A673 (cell line): ENCODE measurements at regions not wholly inside any gene's neighbourhood (a gene's known extent, or its start where the extent isn't known, plus 50 kb on each side); places are given as distances from the start of the nearest gene placed in this dataset.

ENCODE experiments used
- BruUV-seq: library from RNA; stranded (reverse); fragments of 400-500 nt; replicated peaks from 2 replicates; lab custom pipeline; 2021; lab: Mats Ljungman, UMichigan
- CTCF ChIA-PET: fragments of 300-600 bp; sonication (Branson Sonifier 250); formaldehyde crosslinking; loops from one replicate; lab custom pipeline; 2022; ENCODE audit warnings: antibody characterized with exemption; lab: Charles Lee
- POLR2A ChIA-PET: fragments of 300-600 bp; sonication (Branson Sonifier 250); formaldehyde crosslinking; loops from one replicate; lab custom pipeline; 2022; ENCODE audit warnings: antibody characterized with exemption; ENCODE audit not compliant: low non-redundant PET; lab: Charles Lee
- DNase-seq: peaks from one replicate; pipeline ENCODE4 v3.0.0-alpha.2; 2015; ENCODE audit warnings: low spot score
- H3K27ac ChIP-seq: fragments of 200-600 bp; sonication (generic); 2 replicates; pipeline ENCODE4 v1.5.1; 2016; ENCODE audit warnings: mixed run types, low read depth, mild to moderate bottlenecking, mixed read lengths, antibody characterized with exemption, low read length; ENCODE audit not compliant: poor library complexity, severe bottlenecking
- H3K27me3 ChIP-seq: fragments of 200-600 bp; sonication (generic); replicated peaks from 2 replicates; pipeline ENCODE4 v1.6.1; 2017; ENCODE audit warnings: mixed run types, low read depth, mild to moderate bottlenecking, mixed read lengths, antibody characterized with exemption, low read length; ENCODE audit not compliant: insufficient read depth, poor library complexity
- H3K36me3 ChIP-seq: fragments of 200-600 bp; sonication (generic); 2 replicates; pipeline ENCODE4 v1.6.1; 2016; ENCODE audit warnings: mixed run types, mild to moderate bottlenecking, mixed read lengths, antibody characterized with exemption, low read length; ENCODE audit not compliant: insufficient read depth, poor library complexity, severe bottlenecking
- H3K4me1 ChIP-seq: fragments of 200-600 bp; sonication (generic); 2 replicates; pipeline ENCODE4 v1.6.1; 2017; ENCODE audit warnings: mixed run types, mild to moderate bottlenecking, mixed read lengths, antibody characterized with exemption, low read length; ENCODE audit not compliant: insufficient read depth, poor library complexity, severe bottlenecking
- H3K4me3 ChIP-seq: fragments of 200-600 bp; sonication (generic); 2 replicates; pipeline ENCODE4 v1.5.1; 2016; ENCODE audit warnings: low read depth, mixed run types, mild to moderate bottlenecking, mixed read lengths, low read length; ENCODE audit not compliant: poor library complexity, severe bottlenecking
- H3K9me3 ChIP-seq: fragments of 200-600 bp; sonication (generic); 2 replicates; pipeline ENCODE4 v1.6.1; 2016; ENCODE audit warnings: mixed run types, low read depth, mild to moderate bottlenecking, mixed read lengths, antibody characterized with exemption, low read length; ENCODE audit not compliant: poor library complexity, severe bottlenecking
- CTCF ChIP-seq: fragments of 300-800, 200-600 bp; sonication (generic); conservative IDR thresholded peaks from 2 replicates; pipeline ENCODE4 v1.5.1; 2017; ENCODE audit warnings: low read depth, mild to moderate bottlenecking, antibody characterized with exemption, low read length, moderate library complexity, mixed read lengths
- EZH2 ChIP-seq: fragments of 200-600 bp; sonication (generic); IDR thresholded peaks from 2 replicates; pipeline ENCODE4 v1.6.1; 2017; ENCODE audit warnings: borderline replicate concordance, low read depth, mild to moderate bottlenecking, mixed read lengths, antibody characterized with exemption, low read length; ENCODE audit not compliant: poor library complexity, severe bottlenecking
- intact Hi-C: fragments of 100-400 bp; cut with micrococcal nuclease; formaldehyde crosslinking; loops from one replicate; pipeline ENCODE4 v1.10.0; 2022; ENCODE audit not compliant: unreplicated experiment

GRCh38 chr11:131137046-131137445 lies 220.8 kb upstream of the SNX19 start:
- no TSS peak for BruUV-seq
- Histone ChIP-seq H3K4me3 (no peak overlapping the region), H3K27ac (no peak overlapping the region), H3K27me3 (no peaks in the 10 kb centered on the region), H3K36me3 (no peaks in the 10 kb centered on the region), H3K9me3 (no peaks in the 10 kb centered on the region), H3K4me1 (no peaks in the 10 kb centered on the region)
- POLR2A ChIA-PET = no interaction called here
- TF ChIP-seq EZH2 = no peak
- no peak for TF ChIP-seq CTCF
- intact Hi-C loops = no loop called here
- CTCF ChIA-PET = no interaction called here
- no peak for DNase-seq

GRCh38 chr11:131138731-131139130 lies 222.5 kb upstream of the SNX19 start:
- TF ChIP-seq EZH2 = no peak
- no peak for TF ChIP-seq CTCF
- Histone ChIP-seq H3K27me3 (no peaks in the 10 kb centered on the region), H3K27ac (no peak overlapping the region), H3K9me3 (peaks cover 4% of the 10 kb centered on the region), H3K36me3 (no peaks in the 10 kb centered on the region), H3K4me3 (no peak overlapping the region), H3K4me1 (no peaks in the 10 kb centered on the region)
- ChIA-PET POLR2A (no interaction called here), CTCF (no interaction called here)
- intact Hi-C loops = no loop called here
- BruUV-seq = no TSS peak
- DNase-seq = no peak

- DNase-seq = no peak
- BruUV-seq = no TSS peak
- CTCF ChIA-PET = no interaction called here
- intact Hi-C loops = no loop called here
- Histone ChIP-seq H3K4me3 (no peak overlapping the region), H3K27ac (no peak overlapping the region), H3K9me3 (peaks cover 5% of the 10 kb centered on the region), H3K27me3 (peaks cover 8% of the 10 kb centered on the region), H3K4me1 (no peaks in the 10 kb centered on the region), H3K36me3 (no peaks in the 10 kb centered on the region)
- POLR2A ChIA-PET = no interaction called here
- TF ChIP-seq CTCF (no peak), EZH2 (no peak)
Measured at GRCh38 chr11:131145791-131146190, 224.6 kb upstream of the NTM start.
